ENCODE measurements at regions not wholly inside any gene's neighbourhood (a gene's known extent, or its start where the extent isn't known, plus 50 kb on each side); places are given as distances from the start of the nearest gene placed in this dataset.

DNA sequence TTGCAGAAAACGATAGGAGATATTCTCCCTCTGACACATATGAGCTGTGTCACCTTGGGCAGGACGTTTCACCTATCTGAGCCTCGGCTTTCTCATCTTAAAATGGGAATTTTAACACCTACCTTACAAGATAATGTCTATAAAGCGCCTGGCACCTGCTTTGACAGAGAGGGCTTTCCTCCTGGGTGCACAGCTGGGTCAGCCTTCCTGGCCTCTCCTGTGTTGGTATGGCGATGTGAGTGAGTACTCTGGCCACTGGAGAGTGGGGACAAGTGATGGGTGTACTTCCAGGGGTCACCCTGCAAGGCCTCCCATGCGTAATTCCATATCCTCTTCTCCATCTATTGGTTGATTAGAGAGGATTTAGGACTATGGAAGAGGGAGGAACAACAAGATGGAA, 113.1 kb upstream of the SMIM23 start:
- TF ChIP-seq NR1H2 (CRISPR knock-in tag; IDR thresholded peaks at IDR 0.05) (no peak), CREM (CRISPR knock-in tag; IDR thresholded peaks at IDR 0.05) (no peak), ESRRA (CRISPR knock-in tag; IDR thresholded peaks at IDR 0.05; ENCODE audit: borderline replicate concordance) (no peak), TCF7 (CRISPR knock-in tag; IDR thresholded peaks at IDR 0.05; ENCODE audit: low read depth) (no peak), NR3C1 (CRISPR knock-in tag; conservative IDR thresholded peaks at IDR 0.05; ENCODE audit: low read depth) (no peak), TEAD4 (CRISPR knock-in tag; IDR thresholded peaks at IDR 0.05) (no peak), NR2C2 (CRISPR knock-in tag; IDR thresholded peaks at IDR 0.05) (no peak)
- TF ChIP-seq, protein P1, sequence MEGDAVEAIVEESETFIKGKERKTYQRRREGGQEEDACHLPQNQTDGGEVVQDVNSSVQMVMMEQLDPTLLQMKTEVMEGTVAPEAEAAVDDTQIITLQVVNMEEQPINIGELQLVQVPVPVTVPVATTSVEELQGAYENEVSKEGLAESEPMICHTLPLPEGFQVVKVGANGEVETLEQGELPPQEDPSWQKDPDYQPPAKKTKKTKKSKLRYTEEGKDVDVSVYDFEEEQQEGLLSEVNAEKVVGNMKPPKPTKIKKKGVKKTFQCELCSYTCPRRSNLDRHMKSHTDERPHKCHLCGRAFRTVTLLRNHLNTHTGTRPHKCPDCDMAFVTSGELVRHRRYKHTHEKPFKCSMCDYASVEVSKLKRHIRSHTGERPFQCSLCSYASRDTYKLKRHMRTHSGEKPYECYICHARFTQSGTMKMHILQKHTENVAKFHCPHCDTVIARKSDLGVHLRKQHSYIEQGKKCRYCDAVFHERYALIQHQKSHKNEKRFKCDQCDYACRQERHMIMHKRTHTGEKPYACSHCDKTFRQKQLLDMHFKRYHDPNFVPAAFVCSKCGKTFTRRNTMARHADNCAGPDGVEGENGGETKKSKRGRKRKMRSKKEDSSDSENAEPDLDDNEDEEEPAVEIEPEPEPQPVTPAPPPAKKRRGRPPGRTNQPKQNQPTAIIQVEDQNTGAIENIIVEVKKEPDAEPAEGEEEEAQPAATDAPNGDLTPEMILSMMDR (IDR thresholded peaks at IDR 0.05) = no peak
- TF ChIP-seq, protein P2, sequence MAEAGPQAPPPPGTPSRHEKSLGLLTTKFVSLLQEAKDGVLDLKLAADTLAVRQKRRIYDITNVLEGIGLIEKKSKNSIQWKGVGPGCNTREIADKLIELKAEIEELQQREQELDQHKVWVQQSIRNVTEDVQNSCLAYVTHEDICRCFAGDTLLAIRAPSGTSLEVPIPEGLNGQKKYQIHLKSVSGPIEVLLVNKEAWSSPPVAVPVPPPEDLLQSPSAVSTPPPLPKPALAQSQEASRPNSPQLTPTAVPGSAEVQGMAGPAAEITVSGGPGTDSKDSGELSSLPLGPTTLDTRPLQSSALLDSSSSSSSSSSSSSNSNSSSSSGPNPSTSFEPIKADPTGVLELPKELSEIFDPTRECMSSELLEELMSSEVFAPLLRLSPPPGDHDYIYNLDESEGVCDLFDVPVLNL (CRISPR knock-in tag; IDR thresholded peaks at IDR 0.05; ENCODE audit: borderline replicate concordance, low read depth) = no peak
- TF ChIP-seq, protein P3, sequence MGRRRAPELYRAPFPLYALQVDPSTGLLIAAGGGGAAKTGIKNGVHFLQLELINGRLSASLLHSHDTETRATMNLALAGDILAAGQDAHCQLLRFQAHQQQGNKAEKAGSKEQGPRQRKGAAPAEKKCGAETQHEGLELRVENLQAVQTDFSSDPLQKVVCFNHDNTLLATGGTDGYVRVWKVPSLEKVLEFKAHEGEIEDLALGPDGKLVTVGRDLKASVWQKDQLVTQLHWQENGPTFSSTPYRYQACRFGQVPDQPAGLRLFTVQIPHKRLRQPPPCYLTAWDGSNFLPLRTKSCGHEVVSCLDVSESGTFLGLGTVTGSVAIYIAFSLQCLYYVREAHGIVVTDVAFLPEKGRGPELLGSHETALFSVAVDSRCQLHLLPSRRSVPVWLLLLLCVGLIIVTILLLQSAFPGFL (CRISPR knock-in tag; IDR thresholded peaks at IDR 0.05; ENCODE audit: borderline replicate concordance) = no peak
- TF ChIP-seq, protein P4, sequence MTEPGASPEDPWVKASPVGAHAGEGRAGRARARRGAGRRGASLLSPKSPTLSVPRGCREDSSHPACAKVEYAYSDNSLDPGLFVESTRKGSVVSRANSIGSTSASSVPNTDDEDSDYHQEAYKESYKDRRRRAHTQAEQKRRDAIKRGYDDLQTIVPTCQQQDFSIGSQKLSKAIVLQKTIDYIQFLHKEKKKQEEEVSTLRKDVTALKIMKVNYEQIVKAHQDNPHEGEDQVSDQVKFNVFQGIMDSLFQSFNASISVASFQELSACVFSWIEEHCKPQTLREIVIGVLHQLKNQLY (CRISPR knock-in tag; IDR thresholded peaks at IDR 0.05) = no peak
- TF ChIP-seq, protein P5, sequence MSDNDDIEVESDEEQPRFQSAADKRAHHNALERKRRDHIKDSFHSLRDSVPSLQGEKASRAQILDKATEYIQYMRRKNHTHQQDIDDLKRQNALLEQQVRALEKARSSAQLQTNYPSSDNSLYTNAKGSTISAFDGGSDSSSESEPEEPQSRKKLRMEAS (CRISPR knock-in tag; IDR thresholded peaks at IDR 0.05) = no peak
- TF ChIP-seq, protein P6, sequence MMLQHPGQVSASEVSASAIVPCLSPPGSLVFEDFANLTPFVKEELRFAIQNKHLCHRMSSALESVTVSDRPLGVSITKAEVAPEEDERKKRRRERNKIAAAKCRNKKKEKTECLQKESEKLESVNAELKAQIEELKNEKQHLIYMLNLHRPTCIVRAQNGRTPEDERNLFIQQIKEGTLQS (CRISPR knock-in tag; conservative IDR thresholded peaks at IDR 0.05) = no peak
- TF ChIP-seq, protein P7, sequence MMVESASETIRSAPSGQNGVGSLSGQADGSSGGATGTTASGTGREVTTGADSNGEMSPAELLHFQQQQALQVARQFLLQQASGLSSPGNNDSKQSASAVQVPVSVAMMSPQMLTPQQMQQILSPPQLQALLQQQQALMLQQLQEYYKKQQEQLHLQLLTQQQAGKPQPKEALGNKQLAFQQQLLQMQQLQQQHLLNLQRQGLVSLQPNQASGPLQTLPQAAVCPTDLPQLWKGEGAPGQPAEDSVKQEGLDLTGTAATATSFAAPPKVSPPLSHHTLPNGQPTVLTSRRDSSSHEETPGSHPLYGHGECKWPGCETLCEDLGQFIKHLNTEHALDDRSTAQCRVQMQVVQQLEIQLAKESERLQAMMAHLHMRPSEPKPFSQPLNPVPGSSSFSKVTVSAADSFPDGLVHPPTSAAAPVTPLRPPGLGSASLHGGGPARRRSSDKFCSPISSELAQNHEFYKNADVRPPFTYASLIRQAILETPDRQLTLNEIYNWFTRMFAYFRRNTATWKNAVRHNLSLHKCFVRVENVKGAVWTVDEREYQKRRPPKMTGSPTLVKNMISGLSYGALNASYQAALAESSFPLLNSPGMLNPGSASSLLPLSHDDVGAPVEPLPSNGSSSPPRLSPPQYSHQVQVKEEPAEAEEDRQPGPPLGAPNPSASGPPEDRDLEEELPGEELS (CRISPR knock-in tag; IDR thresholded peaks at IDR 0.05) = no peak

Data from WTC11 (cell line).